K562 (cell line): ENCODE measurements at regions not wholly inside any gene's neighbourhood (a gene's known extent, or its start where the extent isn't known, plus 50 kb on each side); places are given as distances from the start of the nearest gene placed in this dataset.

ENCODE experiments used
- ATAC-seq: fragments of 200-7000 bp; cut with Tn5 transposase; 3 replicates; pipeline ENCODE4 v1.9.1; 2020; ENCODE audit warnings: moderate library complexity
- BruUV-seq: library from RNA; stranded (reverse); fragments of 400-500 nt; replicated peaks from 2 replicates; lab custom pipeline; 2021; lab: Mats Ljungman, UMichigan
- CTCF ChIA-PET: fragments of 300-600 bp; formaldehyde crosslinking; extraction: SDS; loops from one replicate; lab custom pipeline; 2021; ENCODE audit warnings: low intra/inter-chr PET ratio; lab: Yijun Ruan, JAX
- POLR2A ChIA-PET: fragments of 300-600, 350-650 bp; sonication (Branson Sonifier 250); formaldehyde crosslinking; extraction: SDS; loops from one replicate; lab custom pipeline; 2021; ENCODE audit warnings: antibody characterized with exemption, inconsistent platforms; lab: Yijun Ruan, JAX
- DNase-seq, 4 experiments: peaks; one replicate each; pipeline versions ENCODE4 v3.0.0 to v3.0.0-alpha.2; 2011 to 2018; ENCODE audit warnings: low spot score in 3 of 4, mixed read lengths in 3 of 4; ENCODE audit errors: extremely low read depth in 1 of 4
- FAIRE-seq: peaks from 2 replicates; lab custom pipeline; 2011; peaks lifted over from hg19 to GRCh38; lab: Jason Lieb, UNC
- H2AFZ ChIP-seq: 2 replicates; pipeline ENCODE4 v1.6.0; 2011; ENCODE audit warnings: low read depth, low read length, control low read depth, inconsistent platforms
- H3K27ac ChIP-seq: fragments of 200-600 bp; 3 replicates; pipeline ENCODE4 v1.8.0; 2011; ENCODE audit warnings: low read depth, mild to moderate bottlenecking, control low read depth, inconsistent platforms, low read length, moderate library complexity, mixed read lengths; ENCODE audit errors: extremely low read depth
- H3K27me3 ChIP-seq, 2 experiments: fragments of 300-600 bp in 1 of 2; 2 replicates in 1 of 2; 3 replicates in 1 of 2; pipeline versions ENCODE4 v1.6.0 to v1.8.0; 2011; ENCODE audit warnings: inconsistent platforms in 2 of 2, low read length in 2 of 2, mild to moderate bottlenecking in 1 of 2, mixed read lengths in 1 of 2, moderate library complexity in 1 of 2; ENCODE audit not compliant: control insufficient read depth in 2 of 2, insufficient read depth in 2 of 2
- H3K36me3 ChIP-seq: fragments of 300-600 bp; 3 replicates; pipeline ENCODE4 v1.8.0; 2011; ENCODE audit warnings: mild to moderate bottlenecking, low read length, inconsistent platforms; ENCODE audit not compliant: control insufficient read depth, insufficient read depth
- H3K4me1 ChIP-seq, 2 experiments: fragments of 200-600 bp in 1 of 2; replicated peaks in 1 of 2; 2 replicates in 1 of 2; 3 replicates in 1 of 2; pipeline versions ENCODE4 v1.5.1 to v1.8.0; 2011; ENCODE audit warnings: inconsistent platforms in 2 of 2, low read length in 2 of 2, mild to moderate bottlenecking in 1 of 2, mixed read lengths in 1 of 2, moderate library complexity in 1 of 2; ENCODE audit not compliant: control insufficient read depth in 2 of 2, insufficient read depth in 2 of 2
- H3K4me2 ChIP-seq: 2 replicates; pipeline ENCODE4 v1.6.1; 2011; ENCODE audit warnings: low read length, control low read depth, inconsistent platforms, mixed read lengths; ENCODE audit not compliant: insufficient read depth
- H3K4me3 ChIP-seq: fragments of 200-600 bp; sonication (generic), shearing (Covaris generic); 2 replicates; pipeline ENCODE4 v1.5.1; 2016; ENCODE audit warnings: control low read depth, inconsistent platforms
- H3K79me2 ChIP-seq: fragments of 200-600 bp; 3 replicates; pipeline ENCODE4 v1.8.0; 2011; ENCODE audit warnings: low read length, inconsistent platforms; ENCODE audit not compliant: control insufficient read depth, insufficient read depth
- H3K9ac ChIP-seq, 2 experiments: 2 replicates each; pipeline versions ENCODE4 v1.6.0 to v1.6.1; 2011; ENCODE audit warnings: low read depth in 2 of 2, low read length in 2 of 2, control low read depth in 1 of 2, inconsistent platforms in 1 of 2, mild to moderate bottlenecking in 1 of 2, mixed read lengths in 1 of 2; ENCODE audit not compliant: insufficient read depth in 1 of 2
- H3K9me1 ChIP-seq: one replicate; pipeline ENCODE4 v1.6.0; 2011; ENCODE audit warnings: inconsistent platforms, mild to moderate bottlenecking, low read length, moderate library complexity; ENCODE audit not compliant: control insufficient read depth, insufficient read depth
- H3K9me3 ChIP-seq: replicated peaks from 2 replicates; pipeline ENCODE4 v1.5.1; 2011; ENCODE audit warnings: low read depth, low read length, inconsistent platforms; ENCODE audit not compliant: control insufficient read depth, insufficient read depth
- H4K20me1 ChIP-seq: replicated peaks from 2 replicates; pipeline ENCODE4 v1.6.1; 2011; ENCODE audit warnings: low read length, inconsistent platforms, mixed read lengths; ENCODE audit not compliant: control insufficient read depth, insufficient read depth
- ARHGAP35 ChIP-seq: fragments of 450-650 bp; IDR thresholded peaks from 2 replicates; pipeline ENCODE4 v1.6.1; 2018; ENCODE audit not compliant: partially characterized antibody
- MEIS2 ChIP-seq: fragments of 450-650 bp; IDR thresholded peaks from 2 replicates; pipeline ENCODE4 v1.6.1; 2014; ENCODE audit warnings: mild to moderate bottlenecking; ENCODE audit not compliant: partially characterized antibody
- POLR2A ChIP-seq: fragments of 450-650 bp; conservative IDR thresholded peaks from 2 replicates; pipeline ENCODE4 v1.6.1; 2016
- PTTG1 ChIP-seq: fragments of 450-650 bp; IDR thresholded peaks from 2 replicates; pipeline ENCODE4 v1.6.1; 2016; ENCODE audit warnings: low read depth, mild to moderate bottlenecking, missing genetic modification characterization, missing compliant biosample characterization
- RHOXF2B ChIP-seq: fragments of 250-450 bp; sonication (Bioruptor Pico); conservative IDR thresholded peaks from 2 replicates; pipeline ENCODE4 v1.5.1; 2021
- SMARCB1 ChIP-seq: IDR thresholded peaks from 2 replicates; pipeline ENCODE4 v1.6.1; 2011; ENCODE audit warnings: improper control_type of control experiment, low read depth; ENCODE audit not compliant: insufficient read length
- TAF15 ChIP-seq: fragments of 200-400 bp; formaldehyde crosslinking; IDR thresholded peaks from 2 replicates; pipeline ENCODE4 v1.6.1; 2017; ENCODE audit warnings: mild to moderate bottlenecking, low read depth, low read length, moderate library complexity
- ZNF668 ChIP-seq: fragments of 250-450 bp; sonication (Bioruptor Pico); IDR thresholded peaks from 2 replicates; pipeline ENCODE4 v1.8.0; 2022; ENCODE audit warnings: mild to moderate bottlenecking, inconsistent platforms
- WGBS: fragments of 100-300 bp; shearing (Covaris generic); methylation state at CpG from one replicate; pipeline ENCODE4 v1.1.6; 2016; ENCODE audit warnings: low coverage, mixed read lengths; ENCODE audit not compliant: insufficient coverage; ENCODE audit errors: missing lambda C conversion rate; 5-methylcytosine and 5-hydroxymethylcytosine counted together
- in situ Hi-C: fragments of 300-500 bp; cut with MboI; formaldehyde crosslinking; loops from 4 replicates; pipeline ENCODE4 v1.15.0; 2018; ENCODE audit warnings: inconsistent platforms, mixed read lengths
- intact Hi-C: fragments of 100-400 bp; cut with micrococcal nuclease; formaldehyde crosslinking; loops from 2 replicates; pipeline ENCODE4 v1.14.2; 2022
- TF ChIP-seq, protein P1 (sequence below), 2 experiments: fragments of 450-650 bp; formaldehyde crosslinking in 1 of 2; IDR thresholded peaks; 2 replicates each; pipeline versions ENCODE4 v1.4.0 to v1.6.1; 2014 to 2020; ENCODE audit warnings: mild to moderate bottlenecking in 2 of 2, borderline replicate concordance in 1 of 2, low read depth in 1 of 2
- TF ChIP-seq, protein P2 (sequence below): fragments of 450-650 bp; formaldehyde crosslinking; IDR thresholded peaks from 2 replicates; pipeline ENCODE4 v1.4.0; 2022; ENCODE audit warnings: missing genetic modification characterization

DNA sequence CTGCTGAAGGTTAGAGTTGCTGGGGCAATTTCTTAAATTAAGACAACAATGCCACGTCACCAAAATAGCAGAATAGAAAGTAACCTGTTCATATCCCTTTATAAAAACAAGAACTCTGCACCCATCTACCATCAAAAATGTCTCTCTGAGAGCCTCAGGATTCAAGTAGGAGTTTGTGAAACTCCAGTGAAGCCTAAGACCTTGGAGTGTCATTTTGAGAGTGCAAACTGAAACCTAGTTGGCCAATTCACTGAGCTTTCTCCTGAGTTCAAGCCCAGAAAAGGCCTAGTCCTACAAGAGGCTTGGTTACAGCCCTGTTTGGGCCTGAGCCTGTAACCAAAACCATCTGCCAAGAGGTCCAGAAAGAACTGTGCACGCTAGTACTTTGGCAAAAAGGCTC is 335.1 kb downstream of the EFHB start:
- TF ChIP-seq PTTG1 (tag) = no peak
- TF ChIP-seq MEIS2 = no peak
- TF ChIP-seq TAF15 = no peak
- TF ChIP-seq ZNF668 (CRISPR knock-in tag) = no peak
- TF ChIP-seq, protein P1, sequence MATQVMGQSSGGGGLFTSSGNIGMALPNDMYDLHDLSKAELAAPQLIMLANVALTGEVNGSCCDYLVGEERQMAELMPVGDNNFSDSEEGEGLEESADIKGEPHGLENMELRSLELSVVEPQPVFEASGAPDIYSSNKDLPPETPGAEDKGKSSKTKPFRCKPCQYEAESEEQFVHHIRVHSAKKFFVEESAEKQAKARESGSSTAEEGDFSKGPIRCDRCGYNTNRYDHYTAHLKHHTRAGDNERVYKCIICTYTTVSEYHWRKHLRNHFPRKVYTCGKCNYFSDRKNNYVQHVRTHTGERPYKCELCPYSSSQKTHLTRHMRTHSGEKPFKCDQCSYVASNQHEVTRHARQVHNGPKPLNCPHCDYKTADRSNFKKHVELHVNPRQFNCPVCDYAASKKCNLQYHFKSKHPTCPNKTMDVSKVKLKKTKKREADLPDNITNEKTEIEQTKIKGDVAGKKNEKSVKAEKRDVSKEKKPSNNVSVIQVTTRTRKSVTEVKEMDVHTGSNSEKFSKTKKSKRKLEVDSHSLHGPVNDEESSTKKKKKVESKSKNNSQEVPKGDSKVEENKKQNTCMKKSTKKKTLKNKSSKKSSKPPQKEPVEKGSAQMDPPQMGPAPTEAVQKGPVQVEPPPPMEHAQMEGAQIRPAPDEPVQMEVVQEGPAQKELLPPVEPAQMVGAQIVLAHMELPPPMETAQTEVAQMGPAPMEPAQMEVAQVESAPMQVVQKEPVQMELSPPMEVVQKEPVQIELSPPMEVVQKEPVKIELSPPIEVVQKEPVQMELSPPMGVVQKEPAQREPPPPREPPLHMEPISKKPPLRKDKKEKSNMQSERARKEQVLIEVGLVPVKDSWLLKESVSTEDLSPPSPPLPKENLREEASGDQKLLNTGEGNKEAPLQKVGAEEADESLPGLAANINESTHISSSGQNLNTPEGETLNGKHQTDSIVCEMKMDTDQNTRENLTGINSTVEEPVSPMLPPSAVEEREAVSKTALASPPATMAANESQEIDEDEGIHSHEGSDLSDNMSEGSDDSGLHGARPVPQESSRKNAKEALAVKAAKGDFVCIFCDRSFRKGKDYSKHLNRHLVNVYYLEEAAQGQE (IDR thresholded peaks at IDR 0.05; ENCODE audit: borderline replicate concordance) = no peak
- TF ChIP-seq, protein P1 (CRISPR knock-in tag; IDR thresholded peaks at IDR 0.05; ENCODE audit: low read depth) = no peak
- TF ChIP-seq RHOXF2B (CRISPR knock-in tag) = no peak
- TF ChIP-seq, protein P2, sequence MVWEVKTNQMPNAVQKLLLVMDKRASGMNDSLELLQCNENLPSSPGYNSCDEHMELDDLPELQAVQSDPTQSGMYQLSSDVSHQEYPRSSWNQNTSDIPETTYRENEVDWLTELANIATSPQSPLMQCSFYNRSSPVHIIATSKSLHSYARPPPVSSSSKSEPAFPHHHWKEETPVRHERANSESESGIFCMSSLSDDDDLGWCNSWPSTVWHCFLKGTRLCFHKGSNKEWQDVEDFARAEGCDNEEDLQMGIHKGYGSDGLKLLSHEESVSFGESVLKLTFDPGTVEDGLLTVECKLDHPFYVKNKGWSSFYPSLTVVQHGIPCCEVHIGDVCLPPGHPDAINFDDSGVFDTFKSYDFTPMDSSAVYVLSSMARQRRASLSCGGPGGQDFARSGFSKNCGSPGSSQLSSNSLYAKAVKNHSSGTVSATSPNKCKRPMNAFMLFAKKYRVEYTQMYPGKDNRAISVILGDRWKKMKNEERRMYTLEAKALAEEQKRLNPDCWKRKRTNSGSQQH = no peak
- TF ChIP-seq SMARCB1 = no peak
- no peak for TF ChIP-seq ARHGAP35
- TF ChIP-seq POLR2A = no peak
- H2AFZ ChIP-seq = no peak overlapping the region
- no peaks in the 10 kb centered on the region for H3K27me3 ChIP-seq
- DNase-seq (no peak), ATAC-seq (no peak), FAIRE-seq (no peak)
- WGBS = 10% methylated on average over 2 of the region's 2 CpGs
- in situ Hi-C loops (no loop called here), intact Hi-C loops (no loop called here)
- no peak overlapping the region for H3K4me2 ChIP-seq
- ChIA-PET CTCF (no interaction called here), POLR2A (no interaction called here)
- no peak overlapping the region for H3K4me3 ChIP-seq
- H3K9me3 ChIP-seq = 0 out of 2 replicates have a peak, but pooled peaks cover 2% of the 10 kb centered on the region
- H4K20me1 ChIP-seq = no peaks in the 10 kb centered on the region
- no peaks in the 10 kb centered on the region for H3K9me1 ChIP-seq
- no peak overlapping the region for H3K27ac ChIP-seq
- H3K36me3 ChIP-seq = no peaks in the 10 kb centered on the region
- H3K79me2 ChIP-seq = no peaks in the 10 kb centered on the region
- no TSS peak for BruUV-seq
- H3K9ac ChIP-seq = no peak overlapping the region
- no peaks in the 10 kb centered on the region for H3K4me1 ChIP-seq
